PFSK-1 (cell line): ENCODE measurements at regions not wholly inside any gene's neighbourhood (a gene's known extent, or its start where the extent isn't known, plus 50 kb on each side); places are given as distances from the start of the nearest gene placed in this dataset.

ENCODE experiments used
- FOXP2 ChIP-seq: optimal IDR thresholded peaks from 2 replicates; pipeline ENCODE3; 2011; ENCODE audit warnings: borderline replicate concordance, control low read depth, inconsistent platforms; ENCODE audit not compliant: insufficient read depth; ENCODE audit errors: extremely low read length, extremely low read depth
- POLR2AphosphoS5 ChIP-seq: IDR thresholded peaks from 2 replicates; pipeline ENCODE4 v1.6.1; 2012; ENCODE audit warnings: low read depth, mild to moderate bottlenecking, control low read depth, low read length, moderate library complexity
- REST ChIP-seq, 2 experiments: IDR thresholded peaks; 2 replicates each; pipeline versions ENCODE4 v1.6.1 to v1.8.0; 2011 to 2012; ENCODE audit warnings: low read depth in 2 of 2, low read length in 2 of 2, control low read depth in 1 of 2, inconsistent platforms in 1 of 2, mild to moderate bottlenecking in 1 of 2, moderate library complexity in 1 of 2; ENCODE audit not compliant: insufficient read depth in 1 of 2
- SIN3A ChIP-seq: IDR thresholded peaks from 2 replicates; pipeline ENCODE4 v1.6.1; 2012; ENCODE audit warnings: mild to moderate bottlenecking, low read length, moderate library complexity, borderline replicate concordance; ENCODE audit not compliant: insufficient read depth
- TAF1 ChIP-seq: IDR thresholded peaks from 2 replicates; pipeline ENCODE4 v1.6.1; 2012; ENCODE audit warnings: low read length, control low read depth, borderline replicate concordance; ENCODE audit not compliant: insufficient read depth

- no peak for TF ChIP-seq SIN3A
- no peak for TF ChIP-seq REST (IDR thresholded peaks at IDR 0.05; ENCODE audit: insufficient read depth in 1 of 2, low read depth in 2 of 2, low read length in 2 of 2)
- no peak for TF ChIP-seq TAF1
- no peak for TF ChIP-seq FOXP2
- TF ChIP-seq POLR2AphosphoS5: no peak
Observed at GRCh38 chr3:72001758-72002157, 216.8 kb upstream of the PROK2 start.

- TF ChIP-seq POLR2AphosphoS5 (no peak), TAF1 (no peak), FOXP2 (no peak), REST (IDR thresholded peaks at IDR 0.05; ENCODE audit: insufficient read depth in 1 of 2, low read depth in 2 of 2, low read length in 2 of 2) (no peak), SIN3A (no peak)
Observed at GRCh38 chr3:71998995-71999673, 214.2 kb upstream of the PROK2 start.

GRCh38 chr3:71997066-71997653 is 212.2 kb upstream of the PROK2 start:
- TF ChIP-seq REST (IDR thresholded peaks at IDR 0.05; ENCODE audit: insufficient read depth in 1 of 2, low read depth in 2 of 2, low read length in 2 of 2) (no peak), FOXP2 (no peak), SIN3A (no peak), TAF1 (no peak), POLR2AphosphoS5 (no peak)

- TF ChIP-seq TAF1 (no peak), SIN3A (no peak), REST (IDR thresholded peaks at IDR 0.05; ENCODE audit: insufficient read depth in 1 of 2, low read depth in 2 of 2, low read length in 2 of 2) (no peak), FOXP2 (no peak)
Observed at GRCh38 chr3:71994906-71995305, 210.0 kb upstream of the PROK2 start.

GRCh38 chr3:71994203-71994602 is 209.3 kb upstream of the PROK2 start:
- TF ChIP-seq POLR2AphosphoS5 (no peak), TAF1 (no peak), FOXP2 (no peak), REST (IDR thresholded peaks at IDR 0.05; ENCODE audit: insufficient read depth in 1 of 2, low read depth in 2 of 2, low read length in 2 of 2) (no peak), SIN3A (no peak)
